ENCODE measurements at regions not wholly inside any gene's neighbourhood (a gene's known extent, or its start where the extent isn't known, plus 50 kb on each side); places are given as distances from the start of the nearest gene placed in this dataset.

GRCh38 chr2:239905884-239906654 is 119.1 kb downstream of the NDUFA10 start:
- no peak for DNase-seq

- DNase-seq: no peak
Measured at GRCh38 chr2:239905306-239905705, 119.8 kb downstream of the NDUFA10 start.

- DNase-seq: no peak
Measured at GRCh38 chr2:239904496-239904895, 120.6 kb downstream of the NDUFA10 start.

- no peak for DNase-seq
Measured at GRCh38 chr2:239903803-239904202, 121.3 kb downstream of the NDUFA10 start.

GRCh38 chr2:239903210-239903609 is 121.9 kb downstream of the NDUFA10 start:
- no peak for DNase-seq

- no peak for DNase-seq
Measured at GRCh38 chr2:239902749-239903201, 122.4 kb downstream of the NDUFA10 start.

GRCh38 chr2:239898292-239898925 is 126.7 kb downstream of the NDUFA10 start:
- DNase-seq: no peak

GRCh38 chr2:239897596-239898235 is 127.4 kb downstream of the NDUFA10 start:
- DNase-seq: no peak

- DNase-seq: no peak
Measured at GRCh38 chr2:239896075-239896474, 129.1 kb downstream of the NDUFA10 start.

- no peak for DNase-seq
Measured at GRCh38 chr2:239895669-239896068, 129.5 kb downstream of the NDUFA10 start.

GRCh38 chr2:239895116-239895515 is 130.0 kb downstream of the NDUFA10 start:
- DNase-seq: no peak

- no peak for DNase-seq
Measured at GRCh38 chr2:239894276-239894675, 130.9 kb downstream of the NDUFA10 start.

GRCh38 chr2:239893236-239893515 is 132.0 kb downstream of the NDUFA10 start:
- no peak for DNase-seq

- no peak for DNase-seq
Measured at GRCh38 chr2:239892441-239893235, 132.5 kb downstream of the NDUFA10 start.

GRCh38 chr2:239891698-239892097 is 133.4 kb downstream of the NDUFA10 start:
- no peak for DNase-seq

- no peak for DNase-seq
Measured at GRCh38 chr2:239890206-239890746, 134.9 kb downstream of the NDUFA10 start.

- no peak for DNase-seq
Measured at GRCh38 chr2:239889641-239890121, 135.5 kb downstream of the NDUFA10 start.

GRCh38 chr2:239887604-239888003 is 137.5 kb downstream of the NDUFA10 start:
- no peak for DNase-seq

- DNase-seq: no peak
Measured at GRCh38 chr2:239886781-239887180, 138.4 kb downstream of the NDUFA10 start.

GRCh38 chr2:239884875-239885274 is 140.3 kb downstream of the NDUFA10 start:
- no peak for DNase-seq

GRCh38 chr2:239884051-239884405 is 141.1 kb downstream of the NDUFA10 start:
- no peak for DNase-seq

GRCh38 chr2:239883326-239884050 is 141.7 kb downstream of the NDUFA10 start:
- no peak for DNase-seq
